ENCODE measurements at regions not wholly inside any gene's neighbourhood (a gene's known extent, or its start where the extent isn't known, plus 50 kb on each side); places are given as distances from the start of the nearest gene placed in this dataset.

GRCh38 chr4:8769645-8770517 lies 101.8 kb downstream of the HMX1 start:
- H3K4me3 ChIP-seq (ENCODE audit: extremely low read depth in 1 of 4, insufficient read depth in 2 of 4, low read depth in 3 of 4, low read length in 4 of 4): no peak overlapping the region
- H3K4me2 ChIP-seq (ENCODE audit: insufficient read depth in 1 of 2, low read depth in 2 of 2, low read length in 2 of 2): no peak overlapping the region
- no peak overlapping the region for H2BK15ac ChIP-seq (ENCODE audit: low read length)
- no peaks in the 10 kb centered on the region for H3K9me3 ChIP-seq (ENCODE audit: insufficient read depth in 2 of 2, low read depth in 1 of 2, low read length in 1 of 2)
- no peak overlapping the region for H3K27ac ChIP-seq (ENCODE audit: low read depth, low read length)
- H4K91ac ChIP-seq (replicated peaks; ENCODE audit: insufficient read length, low read length): no peak overlapping the region
- 92% methylated on average over 16 of the region's 17 CpGs; no CpG with 5 or more reads in 1 of the 2 experiments for WGBS, 2 experiments (ENCODE audit: extremely low coverage in 1 of 2, insufficient coverage in 1 of 2, insufficient read length in 1 of 2, insufficient replicate concordance in 2 of 2, low coverage in 1 of 2, low lambda C conversion rate in 2 of 2, missing lambda C conversion rate in 1 of 2)
- H3K9ac ChIP-seq (replicated peaks in 1 of 4; ENCODE audit: extremely low read depth in 1 of 4, low read depth in 3 of 4, low read length in 3 of 4): no peak overlapping the region
- H4K20me1 ChIP-seq (replicated peaks in 1 of 2; ENCODE audit: control insufficient read depth in 1 of 2, insufficient read depth in 2 of 2, low read length in 2 of 2): peaks cover 0 to 3% of the 10 kb centered on the region in 2 experiments
- no peaks in the 10 kb centered on the region for H3K36me3 ChIP-seq (ENCODE audit: control insufficient read depth in 2 of 4, insufficient read depth in 4 of 4, low read length in 3 of 4)
- no peak overlapping the region for H3K4ac ChIP-seq (replicated peaks; ENCODE audit: insufficient read length, low read depth, low read length)
- no peaks in the 10 kb centered on the region for H3K79me2 ChIP-seq (ENCODE audit: control insufficient read depth in 1 of 2, insufficient read depth in 2 of 2, low read length in 2 of 2)
- no peak overlapping the region for H2AK5ac ChIP-seq (ENCODE audit: low read depth, low read length)
- H2BK12ac ChIP-seq (ENCODE audit: low read depth, low read length): no peak overlapping the region
- no peak overlapping the region for H3K23ac ChIP-seq (ENCODE audit: insufficient read length)
- ChIA-PET CTCF (ENCODE audit: partially characterized antibody) (no interaction called here), POLR2A (ENCODE audit: partially characterized antibody) (no interaction called here)
- no peak overlapping the region for H3K18ac ChIP-seq (ENCODE audit: extremely low read depth, low read length)
- no peak overlapping the region for H4K8ac ChIP-seq (ENCODE audit: extremely low read depth, insufficient read depth, low read length)
- no peak for DNase-seq (ENCODE audit: low read depth in 1 of 2, low spot score in 2 of 2)
- no peak overlapping the region for H2BK120ac ChIP-seq (replicated peaks; ENCODE audit: low read depth, low read length)
- H3K14ac ChIP-seq (ENCODE audit: insufficient read length): no peak overlapping the region
- H3K23me2 ChIP-seq (ENCODE audit: low read depth, low read length): no peaks in the 10 kb centered on the region
- no peak for FAIRE-seq
- no peaks in the 10 kb centered on the region for H3K79me1 ChIP-seq (ENCODE audit: low read depth, low read length)
- no peaks in the 10 kb centered on the region for H3K27me3 ChIP-seq (replicated peaks in 1 of 4; ENCODE audit: control insufficient read depth in 3 of 4, extremely low read depth in 1 of 4, insufficient read depth in 3 of 4, low read length in 3 of 4)
- no peak overlapping the region for H2BK20ac ChIP-seq (ENCODE audit: low read length)
- no peak overlapping the region for H3K56ac ChIP-seq (replicated peaks; ENCODE audit: insufficient read length, low read depth, low read length)
- no peak overlapping the region for H2AFZ ChIP-seq (ENCODE audit: low read length)
- H4K5ac ChIP-seq (ENCODE audit: insufficient read length, low read depth, low read length): no peak overlapping the region
- peaks cover 0 to 7% (median 2%) of the 10 kb centered on the region in 4 experiments; a peak in 4 of 7 replicates for H3K4me1 ChIP-seq (replicated peaks in 1 of 4; ENCODE audit: control insufficient read depth in 3 of 4, insufficient read depth in 4 of 4, low read length in 3 of 4)
- H2BK5ac ChIP-seq (ENCODE audit: low read depth, low read length): no peak overlapping the region
- TF ChIP-seq TAF7 (optimal IDR thresholded peaks at IDR 0.05; ENCODE audit: borderline replicate concordance, low read depth, low read length): no peak
- TF ChIP-seq, protein P1, sequence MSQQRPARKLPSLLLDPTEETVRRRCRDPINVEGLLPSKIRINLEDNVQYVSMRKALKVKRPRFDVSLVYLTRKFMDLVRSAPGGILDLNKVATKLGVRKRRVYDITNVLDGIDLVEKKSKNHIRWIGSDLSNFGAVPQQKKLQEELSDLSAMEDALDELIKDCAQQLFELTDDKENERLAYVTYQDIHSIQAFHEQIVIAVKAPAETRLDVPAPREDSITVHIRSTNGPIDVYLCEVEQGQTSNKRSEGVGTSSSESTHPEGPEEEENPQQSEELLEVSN (IDR thresholded peaks at IDR 0.05): no peak
- no peak for TF ChIP-seq CBX8 (IDR thresholded peaks at IDR 0.05; ENCODE audit: borderline replicate concordance, low read depth, low read length)
- no peak for TF ChIP-seq CREB1 (IDR thresholded peaks at IDR 0.05)
- no peak for TF ChIP-seq JUND (IDR thresholded peaks at IDR 0.05; ENCODE audit: low read length)
- TF ChIP-seq ZNF274 (IDR thresholded peaks at IDR 0.05; ENCODE audit: borderline replicate concordance, extremely low read depth, low read length): no peak
- no peak for TF ChIP-seq GABPA (IDR thresholded peaks at IDR 0.05; ENCODE audit: borderline replicate concordance, insufficient read depth, low read length)
- no peak for TF ChIP-seq SRF (IDR thresholded peaks at IDR 0.05; ENCODE audit: low read depth, low read length)
- TF ChIP-seq KDM4A (IDR thresholded peaks at IDR 0.05; ENCODE audit: low read depth, low read length, severe bottlenecking): no peak
- TF ChIP-seq CHD2 (IDR thresholded peaks at IDR 0.05; ENCODE audit: low read length): no peak
- TF ChIP-seq SIN3A (conservative IDR thresholded peaks at IDR 0.05 in 1 of 2, IDR thresholded peaks at IDR 0.05 in 1 of 2; ENCODE audit: low read depth in 1 of 2, low read length in 2 of 2): no peak
- no peak for TF ChIP-seq TBP (IDR thresholded peaks at IDR 0.05; ENCODE audit: low read depth, low read length)

Data from H1 (cell line).